H9 (cell line): ENCODE measurements at regions not wholly inside any gene's neighbourhood (a gene's known extent, or its start where the extent isn't known, plus 50 kb on each side); places are given as distances from the start of the nearest gene placed in this dataset.

Experiments used
- DNase-seq: peaks from one replicate; pipeline ENCODE4 v3.0.0-alpha.2; 2017
- H2AFZ ChIP-seq: one replicate; pipeline ENCODE4 v1.6.1; 2013; ENCODE audit warnings: mild to moderate bottlenecking, low read length, control low read depth, moderate library complexity
- H2AK5ac ChIP-seq: 2 replicates; pipeline ENCODE4 v1.6.1; 2013; ENCODE audit warnings: low read length, control low read depth, mixed read lengths; ENCODE audit not compliant: insufficient read length
- H2BK120ac ChIP-seq: one replicate; pipeline ENCODE4 v1.6.1; 2013; ENCODE audit warnings: low read depth, mild to moderate bottlenecking, low read length, control low read depth, inconsistent platforms; ENCODE audit not compliant: poor library complexity, severe bottlenecking
- H2BK12ac ChIP-seq: 2 replicates; pipeline ENCODE4 v1.6.1; 2013; ENCODE audit warnings: low read length, control low read depth, mixed read lengths, low read depth; ENCODE audit not compliant: insufficient read length
- H2BK15ac ChIP-seq: 2 replicates; pipeline ENCODE4 v1.6.1; 2013; ENCODE audit warnings: low read depth, low read length, control low read depth
- H2BK20ac ChIP-seq: one replicate; pipeline ENCODE4 v1.6.1; 2013; ENCODE audit warnings: low read depth, mild to moderate bottlenecking, low read length, control low read depth, inconsistent platforms; ENCODE audit not compliant: poor library complexity, severe bottlenecking
- H2BK5ac ChIP-seq: 2 replicates; pipeline ENCODE4 v1.6.1; 2013; ENCODE audit warnings: low read length, control low read depth, mixed read lengths; ENCODE audit not compliant: insufficient read length
- H3K14ac ChIP-seq: 2 replicates; pipeline ENCODE4 v1.6.1; 2013; ENCODE audit warnings: low read length, control low read depth; ENCODE audit not compliant: insufficient read depth
- H3K18ac ChIP-seq: 2 replicates; pipeline ENCODE4 v1.6.1; 2013; ENCODE audit warnings: low read depth, mild to moderate bottlenecking, mixed read lengths, low read length, control low read depth; ENCODE audit not compliant: insufficient read length
- H3K23ac ChIP-seq: 2 replicates; pipeline ENCODE4 v1.6.1; 2013; ENCODE audit warnings: low read length, control low read depth, mixed read lengths, low read depth; ENCODE audit not compliant: insufficient read length
- H3K23me2 ChIP-seq: 2 replicates; pipeline ENCODE4 v1.6.1; 2013; ENCODE audit warnings: low read depth, mild to moderate bottlenecking, mixed read lengths, low read length, control low read depth; ENCODE audit not compliant: insufficient read length, poor library complexity, severe bottlenecking
- H3K27ac ChIP-seq: 2 replicates; pipeline ENCODE4 v1.5.1; 2013; ENCODE audit warnings: low read length, control low read depth, mixed read lengths, low read depth; ENCODE audit not compliant: insufficient read length
- H3K27me3 ChIP-seq: 2 replicates; pipeline ENCODE4 v1.6.1; 2013; ENCODE audit warnings: low read length, control low read depth, inconsistent platforms; ENCODE audit not compliant: insufficient read depth
- H3K4ac ChIP-seq: 2 replicates; pipeline ENCODE4 v1.6.1; 2013; ENCODE audit warnings: low read depth, mild to moderate bottlenecking, control low read depth, inconsistent platforms, low read length, moderate library complexity
- H3K4me1 ChIP-seq: 2 replicates; pipeline ENCODE4 v1.6.1; 2013; ENCODE audit warnings: low read length, control low read depth, inconsistent platforms; ENCODE audit not compliant: insufficient read depth
- H3K4me2 ChIP-seq: 2 replicates; pipeline ENCODE4 v1.6.1; 2013; ENCODE audit warnings: low read length, control low read depth, mixed read lengths; ENCODE audit not compliant: insufficient read length, insufficient read depth
- H3K56ac ChIP-seq: 2 replicates; pipeline ENCODE4 v1.6.1; 2013; ENCODE audit warnings: low read depth, mild to moderate bottlenecking, mixed read lengths, low read length, control low read depth; ENCODE audit not compliant: insufficient read length
- H3K79me1 ChIP-seq: 2 replicates; pipeline ENCODE4 v1.6.1; 2013; ENCODE audit warnings: low read depth, mild to moderate bottlenecking, moderate library complexity, low read length, control low read depth, inconsistent platforms; ENCODE audit not compliant: insufficient read depth, poor library complexity, severe bottlenecking
- H3K79me2 ChIP-seq: 2 replicates; pipeline ENCODE4 v1.6.1; 2013; ENCODE audit warnings: low read length, control low read depth, inconsistent platforms; ENCODE audit not compliant: insufficient read depth
- H3K9ac ChIP-seq: 2 replicates; pipeline ENCODE4 v1.6.1; 2013; ENCODE audit warnings: low read length, control low read depth, mixed read lengths; ENCODE audit not compliant: insufficient read length; ENCODE audit errors: extremely low read depth
- H3K9me3 ChIP-seq: one replicate; pipeline ENCODE4 v1.6.1; 2013; ENCODE audit warnings: low read depth, low read length, inconsistent platforms; ENCODE audit not compliant: control insufficient read depth
- H3T11ph ChIP-seq: one replicate; pipeline ENCODE4 v1.6.1; 2013; ENCODE audit warnings: mild to moderate bottlenecking, low read length, control low read depth, inconsistent platforms
- H4K20me1 ChIP-seq: one replicate; pipeline ENCODE4 v1.6.1; 2013; ENCODE audit not compliant: control insufficient read depth, insufficient read length, insufficient read depth
- H4K5ac ChIP-seq: 2 replicates; pipeline ENCODE4 v1.6.1; 2013; ENCODE audit warnings: low read depth, mild to moderate bottlenecking, mixed read lengths, low read length, control low read depth; ENCODE audit not compliant: insufficient read length
- H4K8ac ChIP-seq: replicated peaks from 2 replicates; pipeline ENCODE4 v1.6.1; 2013; ENCODE audit warnings: low read length, control low read depth, mixed read lengths, low read depth; ENCODE audit not compliant: insufficient read length
- H4K91ac ChIP-seq: 2 replicates; pipeline ENCODE4 v1.6.1; 2013; ENCODE audit warnings: low read depth, mild to moderate bottlenecking, moderate library complexity, mixed read lengths, low read length, control low read depth; ENCODE audit not compliant: insufficient read length
- H3K27ac Mint-ChIP-seq, 3 experiments: 2 replicates in 2 of 3; 3 replicates in 1 of 3; pipeline ENCODE4 v1.8.0; 2020 to 2021; ENCODE audit warnings: mixed read lengths in 3 of 3, mild to moderate bottlenecking in 1 of 3, moderate library complexity in 1 of 3
- H3K27me3 Mint-ChIP-seq: 2 replicates; pipeline ENCODE4 v1.8.0; 2021; ENCODE audit warnings: low read depth, mild to moderate bottlenecking, moderate library complexity, mixed read lengths
- H3K36me3 Mint-ChIP-seq, 3 experiments: 2 replicates in 2 of 3; 3 replicates in 1 of 3; pipeline ENCODE4 v1.8.0; 2020 to 2021; ENCODE audit warnings: low read depth in 3 of 3, mixed read lengths in 3 of 3; ENCODE audit not compliant: insufficient read depth in 1 of 3
- H3K4me1 Mint-ChIP-seq, 2 experiments: 2 replicates each; pipeline ENCODE4 v1.8.0; 2020; ENCODE audit warnings: mixed read lengths in 2 of 2
- H3K4me3 Mint-ChIP-seq, 2 experiments: 2 replicates in 1 of 2; 3 replicates in 1 of 2; pipeline ENCODE4 v1.8.0; 2020 to 2021; ENCODE audit warnings: mild to moderate bottlenecking in 2 of 2, mixed read lengths in 2 of 2, moderate library complexity in 1 of 2
- H3K9me3 Mint-ChIP-seq, 2 experiments: 2 replicates in 1 of 2; 3 replicates in 1 of 2; pipeline ENCODE4 v1.8.0; 2020; ENCODE audit warnings: mild to moderate bottlenecking in 2 of 2, mixed read lengths in 2 of 2, moderate library complexity in 1 of 2
- CTCF ChIP-seq: fragments of 200-600 bp; sonication (generic); conservative IDR thresholded peaks from 3 replicates; pipeline ENCODE4 v1.8.0; 2021; ENCODE audit warnings: antibody characterized with exemption, mild to moderate bottlenecking
- WGBS: extraction: QIAGEN DNeasy Blood & Tissue Kit; methylation state at CpG from one replicate; pipeline ENCODE4 v1.1.7; 2013; ENCODE audit warnings: missing lambda C conversion rate, low lambda C conversion rate, mixed read lengths; ENCODE audit not compliant: insufficient read length; ENCODE audit errors: extremely low coverage; 5-methylcytosine and 5-hydroxymethylcytosine counted together

GRCh38 chr1:4485398-4485797 is 169.0 kb upstream of the AJAP1 start:
- Histone ChIP-seq H3K4me1 (no peaks in the 10 kb centered on the region; the same call in 1 of the 2 replicates), H4K8ac (no peak overlapping the region), H3K23me2 (no peaks in the 10 kb centered on the region), H3K27me3 (no peaks in the 10 kb centered on the region), H2BK12ac (no peak overlapping the region), H4K5ac (no peak overlapping the region), H3K18ac (no peak overlapping the region), H2BK20ac (no peak overlapping the region), H3K79me2 (no peaks in the 10 kb centered on the region), H3K56ac (no peak overlapping the region), H3K9ac (no peak overlapping the region), H2BK5ac (no peak overlapping the region), H2BK15ac (no peak overlapping the region), H2BK120ac (no peak overlapping the region), H3T11ph (no peak overlapping the region), H3K14ac (no peak overlapping the region), H2AFZ (no peak overlapping the region), H3K9me3 (no peaks in the 10 kb centered on the region), H3K79me1 (no peaks in the 10 kb centered on the region), H4K20me1 (no peaks in the 10 kb centered on the region), H2AK5ac (no peak overlapping the region), H3K4ac (no peak overlapping the region), H3K23ac (no peak overlapping the region), H3K4me2 (no peak overlapping the region), H4K91ac (no peak overlapping the region), H3K27ac (no peak overlapping the region)
- H3K4me3 Mint-ChIP-seq, result no peak overlapping the region; a peak in 1 of 5 replicates
- H3K27me3 Mint-ChIP-seq, result peaks cover 11% of the 10 kb centered on the region
- WGBS, result no CpG with 5 or more reads among the region's 6 CpGs
- H3K27ac Mint-ChIP-seq, result no peak overlapping the region
- peak; percentile 42 for DNase-seq
- H3K36me3 Mint-ChIP-seq, result no peaks in the 10 kb centered on the region; a peak in 1 of 7 replicates
- no peaks in the 10 kb centered on the region; a peak in 1 of 5 replicates for H3K9me3 Mint-ChIP-seq
- peak; percentile 44 for TF ChIP-seq CTCF
- peaks cover 5 to 7% of the 10 kb centered on the region in 2 experiments for H3K4me1 Mint-ChIP-seq
